ENCODE measurements at regions not wholly inside any gene's neighbourhood (a gene's known extent, or its start where the extent isn't known, plus 50 kb on each side); places are given as distances from the start of the nearest gene placed in this dataset.

GRCh38 chr12:94807951-94808350 lies 157.6 kb upstream of the TMCC3 start:
- TF ChIP-seq CTCF (IDR thresholded peaks at IDR 0.05) (no peak), POLR2A (IDR thresholded peaks at IDR 0.05) (no peak)
